IMR-90 (cell line): ENCODE measurements at regions not wholly inside any gene's neighbourhood (a gene's known extent, or its start where the extent isn't known, plus 50 kb on each side); places are given as distances from the start of the nearest gene placed in this dataset.

Source experiments
- ATAC-seq: fragments of 200-7000 bp; cut with Tn5 transposase; 2 replicates; pipeline ENCODE4 v1.9.1; 2020; ENCODE audit warnings: low read depth, mild to moderate bottlenecking, moderate library complexity
- BruUV-seq: library from RNA; stranded (reverse); fragments of 400-500 nt; replicated peaks from 2 replicates; lab custom pipeline; 2021; lab: Mats Ljungman, UMichigan
- CTCF ChIA-PET: fragments of 300-600 bp; formaldehyde crosslinking; extraction: SDS; loops from one replicate; lab custom pipeline; 2021; ENCODE audit warnings: antibody characterized with exemption; lab: Yijun Ruan, JAX
- POLR2A ChIA-PET: fragments of 300-600 bp; sonication (Branson Sonifier 250); formaldehyde crosslinking; loops from one replicate; lab custom pipeline; 2022; ENCODE audit warnings: antibody characterized with exemption; ENCODE audit not compliant: unreplicated experiment; lab: Charles Lee
- DNase-seq: peaks from one replicate; pipeline ENCODE4 v3.0.0; 2013
- H2AFZ ChIP-seq: replicated peaks from 2 replicates; pipeline ENCODE3; 2013; ENCODE audit warnings: low read length, mild to moderate bottlenecking; ENCODE audit not compliant: poor library complexity
- H2AK5ac ChIP-seq: 2 replicates; pipeline ENCODE4 v1.6.1; 2013; ENCODE audit warnings: low read depth, low read length, inconsistent platforms
- H2AK9ac ChIP-seq: replicated peaks from 2 replicates; pipeline ENCODE3; 2013; ENCODE audit warnings: mild to moderate bottlenecking, low read depth, low read length, moderate library complexity; ENCODE audit not compliant: poor library complexity
- H2BK120ac ChIP-seq: 2 replicates; pipeline ENCODE4 v1.6.1; 2013; ENCODE audit warnings: low read depth, low read length, inconsistent platforms
- H2BK15ac ChIP-seq: 3 replicates; pipeline ENCODE4 v1.6.1; 2013; ENCODE audit warnings: low read depth, low read length, inconsistent platforms
- H2BK20ac ChIP-seq: 2 replicates; pipeline ENCODE4 v1.6.1; 2013; ENCODE audit warnings: low read depth, mild to moderate bottlenecking, inconsistent platforms, low read length, moderate library complexity
- H2BK5ac ChIP-seq: 2 replicates; pipeline ENCODE4 v1.6.1; 2013; ENCODE audit warnings: mild to moderate bottlenecking, low read depth, low read length, inconsistent platforms; ENCODE audit not compliant: poor library complexity, severe bottlenecking
- H3K14ac ChIP-seq: replicated peaks from 2 replicates; pipeline ENCODE4 v1.6.1; 2013; ENCODE audit warnings: low read depth, low read length, inconsistent platforms
- H3K18ac ChIP-seq: 2 replicates; pipeline ENCODE4 v1.6.1; 2013; ENCODE audit warnings: low read depth, low read length, control low read depth
- H3K23ac ChIP-seq: 2 replicates; pipeline ENCODE4 v1.6.1; 2013; ENCODE audit warnings: low read depth, low read length, inconsistent platforms
- H3K27ac ChIP-seq: 2 replicates; pipeline ENCODE4 v1.5.1; 2013; ENCODE audit warnings: mild to moderate bottlenecking, control low read depth, low read length; ENCODE audit not compliant: insufficient read depth
- H3K27me3 ChIP-seq: 2 replicates; pipeline ENCODE4 v1.6.1; 2013; ENCODE audit warnings: low read length; ENCODE audit not compliant: control insufficient read depth, insufficient read depth
- H3K36me3 ChIP-seq: 2 replicates; pipeline ENCODE4 v1.6.1; 2013; ENCODE audit warnings: low read length, mixed read lengths; ENCODE audit not compliant: control insufficient read depth, insufficient read depth
- H3K4ac ChIP-seq: 2 replicates; pipeline ENCODE4 v1.6.1; 2013; ENCODE audit warnings: low read depth, low read length, inconsistent platforms
- H3K4me1 ChIP-seq: 2 replicates; pipeline ENCODE4 v1.6.1; 2013; ENCODE audit warnings: low read length, mixed read lengths; ENCODE audit not compliant: control insufficient read depth, insufficient read depth
- H3K4me2 ChIP-seq: 2 replicates; pipeline ENCODE4 v1.6.1; 2013; ENCODE audit warnings: low read depth, mild to moderate bottlenecking, control low read depth, low read length, moderate library complexity
- H3K4me3 ChIP-seq: 2 replicates; pipeline ENCODE4 v1.5.1; 2013; ENCODE audit warnings: low read depth, mild to moderate bottlenecking, control low read depth, low read length, moderate library complexity; ENCODE audit not compliant: insufficient read depth
- H3K56ac ChIP-seq: 2 replicates; pipeline ENCODE4 v1.6.1; 2013; ENCODE audit warnings: low read length, inconsistent platforms; ENCODE audit not compliant: insufficient read depth; ENCODE audit errors: extremely low read depth
- H3K79me1 ChIP-seq, 2 experiments: 2 replicates each; pipeline ENCODE4 v1.6.1; 2013; ENCODE audit warnings: low read length in 2 of 2, inconsistent platforms in 1 of 2, low read depth in 1 of 2
- H3K9ac ChIP-seq: 2 replicates; pipeline ENCODE4 v1.6.1; 2013; ENCODE audit warnings: low read depth, low read length, control low read depth
- H3K9me1 ChIP-seq: 2 replicates; pipeline ENCODE4 v1.6.1; 2013; ENCODE audit warnings: low read length, inconsistent platforms; ENCODE audit not compliant: insufficient read depth
- H3K9me3 ChIP-seq: 2 replicates; pipeline ENCODE4 v1.6.1; 2013; ENCODE audit warnings: low read length; ENCODE audit not compliant: control insufficient read depth, insufficient read depth
- H4K20me1 ChIP-seq: 2 replicates; pipeline ENCODE4 v1.6.1; 2013; ENCODE audit warnings: low read length, inconsistent platforms; ENCODE audit not compliant: insufficient read depth
- H4K5ac ChIP-seq: 2 replicates; pipeline ENCODE4 v1.6.1; 2013; ENCODE audit warnings: mild to moderate bottlenecking, low read depth, low read length, control low read depth
- H4K8ac ChIP-seq, 2 experiments: 2 replicates each; pipeline ENCODE4 v1.6.1; 2013; ENCODE audit warnings: low read depth in 2 of 2, low read length in 2 of 2, control low read depth in 1 of 2, inconsistent platforms in 1 of 2
- H4K91ac ChIP-seq: 2 replicates; pipeline ENCODE4 v1.6.1; 2013; ENCODE audit warnings: low read depth, low read length, inconsistent platforms; ENCODE audit not compliant: insufficient read depth
- BHLHE40 ChIP-seq: fragments of 150-350 bp; IDR thresholded peaks from 2 replicates; pipeline ENCODE4 v1.6.1; 2016; ENCODE audit warnings: mild to moderate bottlenecking, low read depth, low read length
- ELK1 ChIP-seq: fragments of 150-350 bp; IDR thresholded peaks from 2 replicates; pipeline ENCODE4 v1.6.1; 2016; ENCODE audit warnings: low read depth, mild to moderate bottlenecking, low read length, moderate library complexity, borderline replicate concordance
- FOS ChIP-seq: fragments of 150-350 bp; IDR thresholded peaks from 2 replicates; pipeline ENCODE4 v1.6.1; 2016; ENCODE audit warnings: low read depth, low read length
- MAFK ChIP-seq: IDR thresholded peaks from 2 replicates; pipeline ENCODE4 v1.6.1; 2012; ENCODE audit warnings: low read depth, low read length, improper control_type of control experiment
- MAZ ChIP-seq: IDR thresholded peaks from 2 replicates; pipeline ENCODE4 v1.6.1; 2012; ENCODE audit warnings: low read depth, mild to moderate bottlenecking, low read length, improper control_type of control experiment, moderate library complexity, borderline replicate concordance
- NFE2L2 ChIP-seq: fragments of 150-350 bp; IDR thresholded peaks from 2 replicates; pipeline ENCODE4 v1.6.1; 2016; ENCODE audit warnings: low read depth, mild to moderate bottlenecking, low read length
- POLR2A ChIP-seq: IDR thresholded peaks from 2 replicates; pipeline ENCODE4 v1.6.1; 2012; ENCODE audit warnings: mild to moderate bottlenecking, low read depth, low read length
- RAD21 ChIP-seq: IDR thresholded peaks from 2 replicates; pipeline ENCODE4 v1.6.1; 2012; ENCODE audit warnings: low read length, improper control_type of control experiment
- RCOR1 ChIP-seq: IDR thresholded peaks from 2 replicates; pipeline ENCODE4 v1.6.1; 2012; ENCODE audit warnings: mild to moderate bottlenecking, low read length, improper control_type of control experiment; ENCODE audit not compliant: insufficient replicate concordance
- RFX5 ChIP-seq: IDR thresholded peaks from 2 replicates; pipeline ENCODE4 v1.8.0; 2012; ENCODE audit warnings: low read depth, mild to moderate bottlenecking, low read length, moderate library complexity
- USF2 ChIP-seq: fragments of 150-350 bp; IDR thresholded peaks from 2 replicates; pipeline ENCODE4 v1.6.1; 2017; ENCODE audit warnings: mild to moderate bottlenecking, antibody characterized with exemption, low read length, low read depth
- WGBS, 2 experiments: methylation state at CpG; one replicate each; pipeline versions ENCODE4 v1.1.5 to v1.1.7; 2013; ENCODE audit warnings: missing lambda C conversion rate in 2 of 2; ENCODE audit not compliant: insufficient read length in 1 of 2; ENCODE audit errors: extremely low coverage in 2 of 2; 5-methylcytosine and 5-hydroxymethylcytosine counted together
- dilution Hi-C: fragments of 300-500 bp; cut with HindIII; formaldehyde crosslinking; loops from one replicate; pipeline ENCODE4 v1.14.3; 2018; ENCODE audit warnings: low sequenced_read_pairs; ENCODE audit not compliant: unreplicated experiment
- in situ Hi-C: fragments of 300-500 bp; cut with MboI; formaldehyde crosslinking; loops from 3 replicates; pipeline ENCODE4 v1.14.3; 2019; ENCODE audit warnings: low sequenced_read_pairs, inconsistent platforms, mixed read lengths
- intact Hi-C: fragments of 100-400 bp; cut with micrococcal nuclease; formaldehyde crosslinking; loops from 2 replicates; pipeline ENCODE4 v1.10.0; 2022

- in situ Hi-C loops = no loop called here
- H3K56ac ChIP-seq = no peak overlapping the region
- dilution Hi-C loops = no loop called here
- H3K79me1 ChIP-seq = no peaks in the 10 kb centered on the region
- H3K14ac ChIP-seq = no peak overlapping the region
- WGBS, 2 experiments = no CpG with 5 or more reads among the region's 1 CpG
- no peak overlapping the region for H3K27ac ChIP-seq
- no peak overlapping the region for H2AK5ac ChIP-seq
- H3K36me3 ChIP-seq = no peaks in the 10 kb centered on the region
- H3K9me3 ChIP-seq = no peaks in the 10 kb centered on the region
- H2BK120ac ChIP-seq = no peak overlapping the region
- no peaks in the 10 kb centered on the region for H3K27me3 ChIP-seq
- no peak overlapping the region for H3K18ac ChIP-seq
- H3K23ac ChIP-seq = no peak overlapping the region
- no peak overlapping the region for H3K9ac ChIP-seq
- no peak overlapping the region for H2BK5ac ChIP-seq
- H3K4me1 ChIP-seq = no peaks in the 10 kb centered on the region
- DNase-seq = no peak
- H4K91ac ChIP-seq = no peak overlapping the region
- no peak overlapping the region for H3K4ac ChIP-seq
- no peak overlapping the region for H2AK9ac ChIP-seq
- BruUV-seq = no TSS peak
- H3K9me1 ChIP-seq = no peaks in the 10 kb centered on the region
- H3K4me3 ChIP-seq = no peak overlapping the region
- ATAC-seq = no peak
- H3K4me2 ChIP-seq = no peak overlapping the region
- no peak overlapping the region for H2BK20ac ChIP-seq
- no peak overlapping the region for H4K8ac ChIP-seq
- no peak overlapping the region for H2BK15ac ChIP-seq
- intact Hi-C loops = no loop called here
- no peaks in the 10 kb centered on the region for H4K20me1 ChIP-seq
- TF ChIP-seq MAZ (no peak), ELK1 (no peak), POLR2A (no peak), BHLHE40 (no peak), RAD21 (no peak), NFE2L2 (no peak), USF2 (no peak), RCOR1 (no peak), RFX5 (no peak), MAFK (no peak), FOS (no peak)
- H4K5ac ChIP-seq = no peak overlapping the region
- no peak overlapping the region for H2AFZ ChIP-seq
- POLR2A ChIA-PET = no interaction called here
- CTCF ChIA-PET = no interaction called here
Measured at GRCh38 chr3:82000350-82000749, 238.9 kb upstream of the GBE1 start.
